OCI-LY1 (cell line): ENCODE measurements at regions not wholly inside any gene's neighbourhood (a gene's known extent, or its start where the extent isn't known, plus 50 kb on each side); places are given as distances from the start of the nearest gene placed in this dataset.

Experiments used
- H2AFZ ChIP-seq: fragments of 200-600 bp; sonication (generic), shearing (Covaris generic); 2 replicates; pipeline ENCODE4 v1.6.0; 2014; ENCODE audit warnings: antibody characterized with exemption, mild to moderate bottlenecking, low read length
- H3F3A ChIP-seq: fragments of 200-600 bp; sonication (generic), shearing (Covaris generic); 2 replicates; pipeline ENCODE4 v1.6.0; 2014; ENCODE audit warnings: mild to moderate bottlenecking, antibody characterized with exemption, low read length, moderate library complexity; ENCODE audit not compliant: insufficient read depth
- H3K27ac ChIP-seq: fragments of 200-600 bp; sonication (generic); 2 replicates; pipeline ENCODE4 v1.5.1; 2014; ENCODE audit warnings: low read length, mixed run types, mild to moderate bottlenecking, low read depth; ENCODE audit not compliant: poor library complexity, severe bottlenecking
- H3K27me3 ChIP-seq: fragments of 200-600 bp; sonication (generic); 2 replicates; pipeline ENCODE4 v1.6.0; 2014; ENCODE audit warnings: antibody characterized with exemption, mild to moderate bottlenecking, low read length, moderate library complexity; ENCODE audit not compliant: insufficient read depth
- H3K36me3 ChIP-seq: fragments of 200-600 bp; sonication (generic); 2 replicates; pipeline ENCODE4 v1.6.1; 2014; ENCODE audit warnings: mild to moderate bottlenecking, antibody characterized with exemption, low read length, moderate library complexity, mixed read lengths; ENCODE audit not compliant: insufficient read depth
- H3K4me1 ChIP-seq: fragments of 200-600 bp; sonication (generic); 2 replicates; pipeline ENCODE4 v1.5.1; 2014; ENCODE audit warnings: mild to moderate bottlenecking, low read length, moderate library complexity; ENCODE audit not compliant: insufficient read depth, severe bottlenecking
- H3K4me2 ChIP-seq: fragments of 200-600 bp; sonication (generic), shearing (Covaris generic); 2 replicates; pipeline ENCODE4 v1.6.1; 2014; ENCODE audit warnings: low read length
- H3K4me3 ChIP-seq: fragments of 200-600 bp; sonication (generic); 2 replicates; pipeline ENCODE4 v1.5.1; 2014; ENCODE audit warnings: low read length, low read depth, mild to moderate bottlenecking, mixed read lengths; ENCODE audit not compliant: poor library complexity, severe bottlenecking
- H3K79me2 ChIP-seq: fragments of 200-600 bp; shearing (Covaris generic); 2 replicates; pipeline ENCODE4 v1.6.1; 2016; ENCODE audit warnings: mixed run types, low read length, mixed read lengths; ENCODE audit not compliant: insufficient read depth
- H3K9ac ChIP-seq: fragments of 200-600 bp; sonication (generic), shearing (Covaris generic); 2 replicates; pipeline ENCODE4 v1.6.1; 2014; ENCODE audit warnings: mild to moderate bottlenecking, low read length, mixed read lengths
- H3K9me2 ChIP-seq: fragments of 200-600 bp; sonication (generic), shearing (Covaris generic); 2 replicates; pipeline ENCODE4 v1.6.1; 2014; ENCODE audit warnings: low read depth, mild to moderate bottlenecking, low read length, mixed read lengths
- H3K9me3 ChIP-seq: fragments of 200-600 bp; shearing (Covaris generic); 2 replicates; pipeline ENCODE4 v1.6.1; 2014; ENCODE audit warnings: low read length, mixed read lengths
- H4K20me1 ChIP-seq: fragments of 200-600 bp; sonication (generic), shearing (Covaris generic); 2 replicates; pipeline ENCODE4 v1.6.0; 2016; ENCODE audit warnings: mild to moderate bottlenecking, low read length; ENCODE audit not compliant: insufficient read depth
- EZH2 ChIP-seq: fragments of 200-600 bp; sonication (generic), shearing (Covaris generic); IDR thresholded peaks from 2 replicates; pipeline ENCODE4 v1.8.0; 2017; ENCODE audit warnings: borderline replicate concordance, mixed run types, mild to moderate bottlenecking, antibody characterized with exemption, low read length, moderate library complexity, mixed read lengths
- TF ChIP-seq, protein P1 (sequence below): fragments of 200-600 bp; sonication (generic), shearing (Covaris generic); IDR thresholded peaks from 2 replicates; pipeline ENCODE4 v1.5.1; 2017; ENCODE audit warnings: mild to moderate bottlenecking, antibody characterized with exemption, low read length, moderate library complexity, mixed read lengths

DNA sequence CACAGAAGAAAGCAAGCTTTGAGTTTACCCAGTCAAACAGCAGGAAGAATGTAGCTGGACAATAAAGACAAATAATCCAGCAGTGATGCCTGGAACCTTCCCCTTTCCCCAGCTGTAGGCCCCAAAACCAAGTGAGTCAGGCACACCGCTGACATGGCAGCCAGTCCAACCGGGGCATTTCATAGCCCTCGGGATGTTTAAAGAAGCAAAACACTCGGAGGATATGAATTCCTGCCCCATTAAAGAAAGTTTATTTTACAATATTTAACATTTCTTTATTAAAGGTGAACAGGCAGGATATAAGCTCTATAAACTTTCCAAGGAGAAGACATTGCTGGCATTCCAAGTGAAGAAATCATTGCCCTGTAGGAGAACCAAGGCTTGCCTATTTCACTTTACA lies 507.6 kb upstream of the TNP1 start:
- no peaks in the 10 kb centered on the region for H3F3A ChIP-seq
- H2AFZ ChIP-seq, result no peak overlapping the region
- H3K27me3 ChIP-seq, result no peaks in the 10 kb centered on the region
- no peak overlapping the region for H3K27ac ChIP-seq
- H3K4me3 ChIP-seq, result no peak overlapping the region
- TF ChIP-seq EZH2, result no peak
- TF ChIP-seq, protein P1, sequence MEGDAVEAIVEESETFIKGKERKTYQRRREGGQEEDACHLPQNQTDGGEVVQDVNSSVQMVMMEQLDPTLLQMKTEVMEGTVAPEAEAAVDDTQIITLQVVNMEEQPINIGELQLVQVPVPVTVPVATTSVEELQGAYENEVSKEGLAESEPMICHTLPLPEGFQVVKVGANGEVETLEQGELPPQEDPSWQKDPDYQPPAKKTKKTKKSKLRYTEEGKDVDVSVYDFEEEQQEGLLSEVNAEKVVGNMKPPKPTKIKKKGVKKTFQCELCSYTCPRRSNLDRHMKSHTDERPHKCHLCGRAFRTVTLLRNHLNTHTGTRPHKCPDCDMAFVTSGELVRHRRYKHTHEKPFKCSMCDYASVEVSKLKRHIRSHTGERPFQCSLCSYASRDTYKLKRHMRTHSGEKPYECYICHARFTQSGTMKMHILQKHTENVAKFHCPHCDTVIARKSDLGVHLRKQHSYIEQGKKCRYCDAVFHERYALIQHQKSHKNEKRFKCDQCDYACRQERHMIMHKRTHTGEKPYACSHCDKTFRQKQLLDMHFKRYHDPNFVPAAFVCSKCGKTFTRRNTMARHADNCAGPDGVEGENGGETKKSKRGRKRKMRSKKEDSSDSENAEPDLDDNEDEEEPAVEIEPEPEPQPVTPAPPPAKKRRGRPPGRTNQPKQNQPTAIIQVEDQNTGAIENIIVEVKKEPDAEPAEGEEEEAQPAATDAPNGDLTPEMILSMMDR, result no peak
- no peak overlapping the region for H3K9ac ChIP-seq
- H3K79me2 ChIP-seq, result no peaks in the 10 kb centered on the region
- H3K9me2 ChIP-seq, result no peaks in the 10 kb centered on the region
- no peaks in the 10 kb centered on the region for H3K4me1 ChIP-seq
- no peaks in the 10 kb centered on the region for H3K9me3 ChIP-seq
- no peaks in the 10 kb centered on the region for H4K20me1 ChIP-seq
- H3K4me2 ChIP-seq, result no peak overlapping the region
- no peaks in the 10 kb centered on the region for H3K36me3 ChIP-seq

DNA sequence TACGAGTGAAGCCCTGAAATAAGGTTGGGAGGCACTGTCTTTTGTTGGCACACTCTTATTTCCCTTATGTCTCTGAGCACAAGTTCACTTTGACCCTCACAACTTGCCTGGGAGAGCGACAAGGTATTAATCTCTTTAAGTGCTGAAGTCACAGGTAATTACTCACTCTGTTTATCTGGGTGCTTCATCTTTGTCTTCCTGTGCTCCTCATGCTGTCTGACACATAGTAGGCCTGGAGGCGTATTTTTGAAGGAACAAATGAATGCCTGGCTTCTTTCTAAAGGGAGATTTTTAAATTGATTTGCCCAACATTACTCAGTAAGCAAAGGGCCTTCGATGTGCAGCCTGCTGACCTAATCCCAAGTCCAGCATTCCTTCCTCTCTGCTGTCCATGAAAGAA lies 507.1 kb upstream of the TNP1 start:
- TF ChIP-seq, protein P1, result no peak
- TF ChIP-seq EZH2, result no peak
- Histone ChIP-seq H3K36me3 (no peaks in the 10 kb centered on the region), H3K9ac (no peak overlapping the region), H3K79me2 (no peaks in the 10 kb centered on the region), H3K4me1 (no peaks in the 10 kb centered on the region), H3K27ac (no peak overlapping the region), H3F3A (no peaks in the 10 kb centered on the region), H3K9me3 (no peaks in the 10 kb centered on the region), H3K9me2 (no peaks in the 10 kb centered on the region), H3K27me3 (no peaks in the 10 kb centered on the region), H3K4me3 (no peak overlapping the region), H4K20me1 (no peaks in the 10 kb centered on the region), H3K4me2 (no peak overlapping the region), H2AFZ (no peak overlapping the region)

DNA sequence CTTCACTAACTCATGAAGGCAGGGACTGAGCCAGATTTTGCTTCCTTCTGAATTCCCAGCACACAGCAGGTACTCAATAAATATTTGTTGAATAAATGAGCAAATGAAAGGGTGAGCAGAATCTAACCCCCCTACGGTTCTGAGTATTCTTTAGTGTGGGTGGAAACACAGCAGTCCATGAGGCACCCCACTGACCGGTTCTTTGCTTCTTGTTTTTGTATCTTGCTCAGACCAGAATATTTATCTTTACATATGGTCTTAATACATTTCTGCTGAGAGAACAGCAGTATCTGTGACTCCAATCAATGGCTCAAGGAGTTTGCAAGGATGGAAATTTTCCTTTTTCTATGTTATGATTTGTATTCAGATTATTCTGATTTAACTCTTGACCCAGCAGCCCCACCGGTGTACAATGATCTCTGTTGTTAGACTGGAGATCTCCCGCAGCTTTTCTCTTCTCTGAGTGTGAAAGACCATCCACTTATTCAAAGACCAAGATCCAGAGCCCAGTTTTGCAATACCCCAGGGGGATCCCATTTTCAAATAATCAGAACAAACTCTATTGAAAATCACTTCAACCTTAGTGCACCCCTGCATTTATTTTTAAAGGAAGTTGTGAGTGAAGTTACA lies 506.5 kb upstream of the TNP1 start:
- Histone ChIP-seq H3K9ac (no peak overlapping the region), H3F3A (no peaks in the 10 kb centered on the region), H3K4me1 (no peaks in the 10 kb centered on the region), H3K79me2 (no peaks in the 10 kb centered on the region), H4K20me1 (no peaks in the 10 kb centered on the region), H3K36me3 (no peaks in the 10 kb centered on the region), H3K4me2 (no peak overlapping the region), H3K27ac (no peak overlapping the region), H3K9me3 (no peaks in the 10 kb centered on the region), H2AFZ (no peak overlapping the region), H3K27me3 (no peaks in the 10 kb centered on the region), H3K4me3 (no peak overlapping the region), H3K9me2 (no peaks in the 10 kb centered on the region)
- TF ChIP-seq, protein P1, result no peak
- no peak for TF ChIP-seq EZH2
